GM12878 (cell line): ENCODE measurements at regions not wholly inside any gene's neighbourhood (a gene's known extent, or its start where the extent isn't known, plus 50 kb on each side); places are given as distances from the start of the nearest gene placed in this dataset.
A peak's percentile ranks its signal among the peaks of the same experiment; 100 is the strongest.

Experiments
- ATAC-seq: fragments of 200-7000 bp; cut with Tn5 transposase; 3 replicates; pipeline ENCODE4 v1.9.1; 2020; ENCODE audit warnings: mild to moderate bottlenecking, moderate library complexity
- BruUV-seq: library from RNA; stranded (reverse); fragments of 400-500 nt; replicated peaks from 2 replicates; lab custom pipeline; 2021; lab: Mats Ljungman, UMichigan
- CTCF ChIA-PET: fragments of 300-600 bp; sonication (Branson Sonifier 250); formaldehyde crosslinking; extraction: SDS; loops from one replicate; lab custom pipeline; 2021; ENCODE audit warnings: inconsistent platforms; lab: Yijun Ruan, JAX
- POLR2A ChIA-PET: fragments of 350-600 bp; formaldehyde crosslinking; extraction: SDS; loops from one replicate; lab custom pipeline; 2021; ENCODE audit warnings: inconsistent platforms; lab: Charles Lee
- RAD21 ChIA-PET: fragments of 300-600 bp; sonication (Branson Sonifier 250); formaldehyde crosslinking; loops from one replicate; lab custom pipeline; 2023; ENCODE audit warnings: antibody characterized with exemption; ENCODE audit not compliant: unreplicated experiment; lab: Charles Lee
- SMC1A ChIA-PET: fragments of 300-600 bp; sonication (Branson Sonifier 250); formaldehyde crosslinking; loops from one replicate; lab custom pipeline; 2023; ENCODE audit not compliant: unreplicated experiment, uncharacterized antibody; lab: Charles Lee
- DNase-seq: peaks from one replicate; pipeline ENCODE4 v3.0.0-alpha.2; 2011; ENCODE audit warnings: low read depth, low spot score
- FAIRE-seq: peaks from 3 replicates; lab custom pipeline; 2011; peaks lifted over from hg19 to GRCh38; lab: Jason Lieb, UNC
- H2AFZ ChIP-seq: 2 replicates; pipeline ENCODE4 v1.6.0; 2011; ENCODE audit warnings: low read depth, low read length, control low read depth; ENCODE audit not compliant: control insufficient read depth
- H3K27ac ChIP-seq: 2 replicates; pipeline ENCODE4 v1.5.1; 2011; ENCODE audit warnings: control low read depth; ENCODE audit not compliant: control insufficient read depth, insufficient read depth
- H3K27me3 ChIP-seq, 2 experiments: replicated peaks in 1 of 2; 2 replicates each; pipeline versions ENCODE4 v1.6.0 to v1.6.1; 2011; ENCODE audit warnings: low read length in 1 of 2; ENCODE audit not compliant: control insufficient read depth in 2 of 2, insufficient read depth in 2 of 2
- H3K36me3 ChIP-seq, 2 experiments: 2 replicates each; pipeline ENCODE4 v1.5.1; 2011; ENCODE audit warnings: low read length in 1 of 2; ENCODE audit not compliant: control insufficient read depth in 2 of 2, insufficient read depth in 2 of 2
- H3K4me1 ChIP-seq: 2 replicates; pipeline ENCODE4 v1.6.1; 2011; ENCODE audit warnings: mild to moderate bottlenecking, low read length, moderate library complexity, mixed read lengths; ENCODE audit not compliant: control insufficient read depth, insufficient read depth
- H3K4me2 ChIP-seq: 2 replicates; pipeline ENCODE4 v1.6.0; 2011; ENCODE audit warnings: control low read depth; ENCODE audit not compliant: control insufficient read depth, insufficient read depth
- H3K4me3 ChIP-seq: fragments of 200-600 bp; sonication (generic); 2 replicates; pipeline ENCODE4 v1.5.1; 2016
- H3K79me2 ChIP-seq: 2 replicates; pipeline ENCODE4 v1.6.0; 2011; ENCODE audit warnings: low read length; ENCODE audit not compliant: control insufficient read depth, insufficient read depth
- H3K9ac ChIP-seq: 2 replicates; pipeline ENCODE4 v1.8.0; 2011; ENCODE audit warnings: low read length, control low read depth, mixed read lengths; ENCODE audit not compliant: control insufficient read depth, insufficient read depth
- H3K9me3 ChIP-seq: replicated peaks from 3 replicates; pipeline ENCODE4 v1.5.1; 2011; ENCODE audit warnings: mild to moderate bottlenecking, low read length; ENCODE audit not compliant: control insufficient read depth, insufficient read depth
- H4K20me1 ChIP-seq: 2 replicates; pipeline ENCODE4 v1.6.0; 2011; ENCODE audit not compliant: control insufficient read depth, insufficient read depth
- GABPA ChIP-seq: IDR thresholded peaks from 2 replicates; pipeline ENCODE4 v1.6.1; 2014; ENCODE audit warnings: antibody characterized with exemption, low read depth, mild to moderate bottlenecking, inconsistent platforms
- IKZF2 ChIP-seq, 2 experiments: fragments of 450-650 bp; IDR thresholded peaks; 2 replicates each; pipeline ENCODE4 v1.6.1; 2017; ENCODE audit warnings: mild to moderate bottlenecking in 2 of 2, moderate library complexity in 2 of 2
- JUND ChIP-seq: IDR thresholded peaks from 2 replicates; pipeline ENCODE4 v1.6.1; 2012; ENCODE audit warnings: low read depth, mild to moderate bottlenecking, low read length, improper control_type of control experiment, moderate library complexity
- whole genome bisulfite sequencing: methylation state at CpG from one replicate; pipeline ENCODE4 v1.1.6; 2016; ENCODE audit warnings: low lambda C conversion rate; ENCODE audit not compliant: insufficient replicate concordance, insufficient coverage; ENCODE audit errors: missing lambda C conversion rate; 5-methylcytosine and 5-hydroxymethylcytosine counted together
- in situ Hi-C: fragments of 300-500 bp; cut with MboI; formaldehyde crosslinking; loops from 9 replicates; pipeline ENCODE4 v1.14.3; 2018; ENCODE audit warnings: mixed read lengths
- intact Hi-C: fragments of 100-400 bp; cut with micrococcal nuclease; formaldehyde crosslinking; loops from one replicate; pipeline ENCODE4 v1.14.2; 2022; ENCODE audit not compliant: unreplicated experiment
- TF ChIP-seq, protein P1 (sequence below): IDR thresholded peaks from 2 replicates; pipeline ENCODE4 v1.6.1; 2011; ENCODE audit warnings: borderline replicate concordance, low read depth, mild to moderate bottlenecking, moderate library complexity, low read length; ENCODE audit not compliant: insufficient read depth, poor library complexity, severe bottlenecking
- TF ChIP-seq, protein P2 (sequence below): fragments of 450-650 bp; IDR thresholded peaks from 2 replicates; pipeline ENCODE4 v1.6.1; 2017; ENCODE audit warnings: low read depth, mild to moderate bottlenecking, moderate library complexity

DNA sequence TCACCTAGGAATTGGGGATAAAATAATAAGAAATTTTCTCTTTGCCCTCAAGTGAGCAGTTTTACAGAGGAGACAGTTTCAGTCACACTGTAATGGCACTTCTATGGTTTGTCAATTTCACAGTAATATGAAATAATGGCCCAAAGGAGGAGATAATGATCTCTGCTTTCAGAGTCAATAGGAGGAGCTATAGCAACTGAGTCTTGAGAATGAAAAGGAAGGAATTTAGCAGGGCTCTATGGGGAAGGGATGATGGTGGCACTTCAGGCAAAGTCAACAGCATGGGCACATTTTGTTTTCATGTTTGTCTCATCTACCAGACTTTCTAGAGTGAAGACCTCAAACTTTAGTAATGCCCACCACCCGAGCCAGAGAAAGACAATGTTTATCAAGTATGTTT, 138.3 kb upstream of the HMGN3 start:
- Histone ChIP-seq H3K79me2 (no peaks in the 10 kb centered on the region), H3K4me1 (no peaks in the 10 kb centered on the region), H3K36me3 (no peaks in the 10 kb centered on the region), H2AFZ (no peak overlapping the region), H3K4me2 (no peak overlapping the region), H3K27ac (no peak overlapping the region), H3K27me3 (no peaks in the 10 kb centered on the region), H3K9ac (no peak overlapping the region), H3K9me3 (no peaks in the 10 kb centered on the region; the same call in 2 of the 3 replicates), H3K4me3 (no peak overlapping the region), H4K20me1 (no peaks in the 10 kb centered on the region)
- TF ChIP-seq IKZF2 (IDR thresholded peaks at IDR 0.05) = no peak
- TF ChIP-seq, protein P1, sequence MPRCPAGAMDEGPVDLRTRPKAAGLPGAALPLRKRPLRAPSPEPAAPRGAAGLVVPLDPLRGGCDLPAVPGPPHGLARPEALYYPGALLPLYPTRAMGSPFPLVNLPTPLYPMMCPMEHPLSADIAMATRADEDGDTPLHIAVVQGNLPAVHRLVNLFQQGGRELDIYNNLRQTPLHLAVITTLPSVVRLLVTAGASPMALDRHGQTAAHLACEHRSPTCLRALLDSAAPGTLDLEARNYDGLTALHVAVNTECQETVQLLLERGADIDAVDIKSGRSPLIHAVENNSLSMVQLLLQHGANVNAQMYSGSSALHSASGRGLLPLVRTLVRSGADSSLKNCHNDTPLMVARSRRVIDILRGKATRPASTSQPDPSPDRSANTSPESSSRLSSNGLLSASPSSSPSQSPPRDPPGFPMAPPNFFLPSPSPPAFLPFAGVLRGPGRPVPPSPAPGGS = no peak
- TF ChIP-seq GABPA = no peak
- TF ChIP-seq, protein P2, sequence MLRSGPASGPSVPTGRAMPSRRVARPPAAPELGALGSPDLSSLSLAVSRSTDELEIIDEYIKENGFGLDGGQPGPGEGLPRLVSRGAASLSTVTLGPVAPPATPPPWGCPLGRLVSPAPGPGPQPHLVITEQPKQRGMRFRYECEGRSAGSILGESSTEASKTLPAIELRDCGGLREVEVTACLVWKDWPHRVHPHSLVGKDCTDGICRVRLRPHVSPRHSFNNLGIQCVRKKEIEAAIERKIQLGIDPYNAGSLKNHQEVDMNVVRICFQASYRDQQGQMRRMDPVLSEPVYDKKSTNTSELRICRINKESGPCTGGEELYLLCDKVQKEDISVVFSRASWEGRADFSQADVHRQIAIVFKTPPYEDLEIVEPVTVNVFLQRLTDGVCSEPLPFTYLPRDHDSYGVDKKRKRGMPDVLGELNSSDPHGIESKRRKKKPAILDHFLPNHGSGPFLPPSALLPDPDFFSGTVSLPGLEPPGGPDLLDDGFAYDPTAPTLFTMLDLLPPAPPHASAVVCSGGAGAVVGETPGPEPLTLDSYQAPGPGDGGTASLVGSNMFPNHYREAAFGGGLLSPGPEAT = no peak
- TF ChIP-seq JUND = no peak
- ChIA-PET POLR2A (no interaction called here), SMC1A (interaction anchor here (0.9 to 1.3 kb wide), 2 partner anchors 10 to 44 kb away, joined by 3 to 4 read pairs; no protein-coding TSS in a partner anchor), RAD21 (interaction anchor here (1.3 kb wide), 1 partner anchor 15 kb away, joined by 3 read pairs; no protein-coding TSS in a partner anchor), CTCF (no interaction called here)
- ATAC-seq (no peak), DNase-seq (no peak), FAIRE-seq (peak; percentile 68)
- in situ Hi-C loops (no loop called here), intact Hi-C loops (no loop called here)
- 50% methylated on average over 1 of the region's 1 CpG for WGBS
- no TSS peak for BruUV-seq
